K562 (cell line): ENCODE measurements at regions not wholly inside any gene's neighbourhood (a gene's known extent, or its start where the extent isn't known, plus 50 kb on each side); places are given as distances from the start of the nearest gene placed in this dataset.

Source experiments
- ATAC-seq: fragments of 200-7000 bp; cut with Tn5 transposase; 3 replicates; pipeline ENCODE4 v1.9.1; 2020; ENCODE audit warnings: moderate library complexity
- BruUV-seq: library from RNA; stranded (reverse); fragments of 400-500 nt; replicated peaks from 2 replicates; lab custom pipeline; 2021; lab: Mats Ljungman, UMichigan
- CTCF ChIA-PET: fragments of 300-600 bp; formaldehyde crosslinking; extraction: SDS; loops from one replicate; lab custom pipeline; 2021; ENCODE audit warnings: low intra/inter-chr PET ratio; lab: Yijun Ruan, JAX
- POLR2A ChIA-PET: fragments of 300-600, 350-650 bp; sonication (Branson Sonifier 250); formaldehyde crosslinking; extraction: SDS; loops from one replicate; lab custom pipeline; 2021; ENCODE audit warnings: antibody characterized with exemption, inconsistent platforms; lab: Yijun Ruan, JAX
- DNase-seq, 4 experiments: peaks; one replicate each; pipeline versions ENCODE4 v3.0.0 to v3.0.0-alpha.2; 2011 to 2018; ENCODE audit warnings: low spot score in 3 of 4, mixed read lengths in 3 of 4; ENCODE audit errors: extremely low read depth in 1 of 4
- FAIRE-seq: peaks from 2 replicates; lab custom pipeline; 2011; peaks lifted over from hg19 to GRCh38; lab: Jason Lieb, UNC
- H2AFZ ChIP-seq: 2 replicates; pipeline ENCODE4 v1.6.0; 2011; ENCODE audit warnings: low read depth, low read length, control low read depth, inconsistent platforms
- H3K27ac ChIP-seq: fragments of 200-600 bp; 3 replicates; pipeline ENCODE4 v1.8.0; 2011; ENCODE audit warnings: low read depth, mild to moderate bottlenecking, control low read depth, inconsistent platforms, low read length, moderate library complexity, mixed read lengths; ENCODE audit errors: extremely low read depth
- H3K27me3 ChIP-seq, 2 experiments: fragments of 300-600 bp in 1 of 2; 2 replicates in 1 of 2; 3 replicates in 1 of 2; pipeline versions ENCODE4 v1.6.0 to v1.8.0; 2011; ENCODE audit warnings: inconsistent platforms in 2 of 2, low read length in 2 of 2, mild to moderate bottlenecking in 1 of 2, mixed read lengths in 1 of 2, moderate library complexity in 1 of 2; ENCODE audit not compliant: control insufficient read depth in 2 of 2, insufficient read depth in 2 of 2
- H3K36me3 ChIP-seq: fragments of 300-600 bp; 3 replicates; pipeline ENCODE4 v1.8.0; 2011; ENCODE audit warnings: mild to moderate bottlenecking, low read length, inconsistent platforms; ENCODE audit not compliant: control insufficient read depth, insufficient read depth
- H3K4me1 ChIP-seq, 2 experiments: fragments of 200-600 bp in 1 of 2; replicated peaks in 1 of 2; 2 replicates in 1 of 2; 3 replicates in 1 of 2; pipeline versions ENCODE4 v1.5.1 to v1.8.0; 2011; ENCODE audit warnings: inconsistent platforms in 2 of 2, low read length in 2 of 2, mild to moderate bottlenecking in 1 of 2, mixed read lengths in 1 of 2, moderate library complexity in 1 of 2; ENCODE audit not compliant: control insufficient read depth in 2 of 2, insufficient read depth in 2 of 2
- H3K4me2 ChIP-seq: 2 replicates; pipeline ENCODE4 v1.6.1; 2011; ENCODE audit warnings: low read length, control low read depth, inconsistent platforms, mixed read lengths; ENCODE audit not compliant: insufficient read depth
- H3K4me3 ChIP-seq: fragments of 200-600 bp; sonication (generic), shearing (Covaris generic); 2 replicates; pipeline ENCODE4 v1.5.1; 2016; ENCODE audit warnings: control low read depth, inconsistent platforms
- H3K79me2 ChIP-seq: fragments of 200-600 bp; 3 replicates; pipeline ENCODE4 v1.8.0; 2011; ENCODE audit warnings: low read length, inconsistent platforms; ENCODE audit not compliant: control insufficient read depth, insufficient read depth
- H3K9ac ChIP-seq, 2 experiments: 2 replicates each; pipeline versions ENCODE4 v1.6.0 to v1.6.1; 2011; ENCODE audit warnings: low read depth in 2 of 2, low read length in 2 of 2, control low read depth in 1 of 2, inconsistent platforms in 1 of 2, mild to moderate bottlenecking in 1 of 2, mixed read lengths in 1 of 2; ENCODE audit not compliant: insufficient read depth in 1 of 2
- H3K9me1 ChIP-seq: one replicate; pipeline ENCODE4 v1.6.0; 2011; ENCODE audit warnings: inconsistent platforms, mild to moderate bottlenecking, low read length, moderate library complexity; ENCODE audit not compliant: control insufficient read depth, insufficient read depth
- H3K9me3 ChIP-seq: replicated peaks from 2 replicates; pipeline ENCODE4 v1.5.1; 2011; ENCODE audit warnings: low read depth, low read length, inconsistent platforms; ENCODE audit not compliant: control insufficient read depth, insufficient read depth
- H4K20me1 ChIP-seq: replicated peaks from 2 replicates; pipeline ENCODE4 v1.6.1; 2011; ENCODE audit warnings: low read length, inconsistent platforms, mixed read lengths; ENCODE audit not compliant: control insufficient read depth, insufficient read depth
- CHCHD3 ChIP-seq: fragments of 250-450 bp; sonication (Bioruptor Pico); IDR thresholded peaks from 2 replicates; pipeline ENCODE4 v2.1.2; 2022; ENCODE audit warnings: mild to moderate bottlenecking
- FIP1L1 ChIP-seq: fragments of 200-400 bp; formaldehyde crosslinking; IDR thresholded peaks from 2 replicates; pipeline ENCODE4 v1.6.1; 2018; ENCODE audit warnings: mild to moderate bottlenecking, low read depth, low read length; ENCODE audit not compliant: poor library complexity, severe bottlenecking
- FOXO4 ChIP-seq: fragments of 450-650 bp; formaldehyde crosslinking; IDR thresholded peaks from 2 replicates; pipeline ENCODE4 v1.4.0; 2020; ENCODE audit warnings: mild to moderate bottlenecking, moderate library complexity
- GTF2E2 ChIP-seq: fragments of 200-800 bp; sonication (Bioruptor generic); IDR thresholded peaks from 2 replicates; pipeline ENCODE4 v1.6.1; 2016; ENCODE audit warnings: missing genetic modification characterization, missing compliant biosample characterization
- ILK ChIP-seq: fragments of 450-650 bp; IDR thresholded peaks from 2 replicates; pipeline ENCODE4 v1.6.1; 2016; ENCODE audit warnings: missing genetic modification characterization, low read depth, mild to moderate bottlenecking, missing compliant biosample characterization, moderate library complexity, borderline replicate concordance
- KDM5B ChIP-seq: fragments of 200-600 bp; sonication (generic); IDR thresholded peaks from 2 replicates; pipeline ENCODE4 v1.6.1; 2012; ENCODE audit warnings: low read depth, mild to moderate bottlenecking, moderate library complexity, low read length, control low read depth, inconsistent platforms; ENCODE audit not compliant: insufficient replicate concordance
- NONO ChIP-seq, 2 experiments: fragments of 200-400 bp in 1 of 2; fragments of 450-650 bp in 1 of 2; formaldehyde crosslinking in 1 of 2; IDR thresholded peaks; 2 replicates each; pipeline ENCODE4 v1.6.1; 2017; ENCODE audit warnings: low read depth in 2 of 2, mild to moderate bottlenecking in 2 of 2, moderate library complexity in 2 of 2, low read length in 1 of 2
- POLR3A ChIP-seq: IDR thresholded peaks from 2 replicates; pipeline ENCODE4 v1.6.1; 2011; ENCODE audit warnings: borderline replicate concordance, mild to moderate bottlenecking, moderate library complexity; ENCODE audit not compliant: insufficient read length, insufficient read depth; ENCODE audit errors: extremely low read depth
- PYGO2 ChIP-seq: fragments of 450-650 bp; IDR thresholded peaks from 2 replicates; pipeline ENCODE4 v1.6.1; 2016; ENCODE audit warnings: mild to moderate bottlenecking, missing genetic modification characterization, moderate library complexity, missing compliant biosample characterization
- ZBTB43 ChIP-seq: sonication (generic); formaldehyde crosslinking; IDR thresholded peaks from 2 replicates; pipeline ENCODE4 v1.8.0; 2023; ENCODE audit warnings: mild to moderate bottlenecking, missing genetic modification reagents
- ZKSCAN1 ChIP-seq: fragments of 150-350 bp; IDR thresholded peaks from 2 replicates; pipeline ENCODE4 v1.6.1; 2016; ENCODE audit warnings: low read depth, low read length
- ZNF212 ChIP-seq: fragments of 450-650 bp; formaldehyde crosslinking; IDR thresholded peaks from 2 replicates; pipeline ENCODE4 v1.4.0; 2020; ENCODE audit warnings: mild to moderate bottlenecking
- ZNF263 ChIP-seq: sonication (generic); formaldehyde crosslinking; IDR thresholded peaks from 2 replicates; pipeline ENCODE4 v1.8.0; 2022; ENCODE audit warnings: mild to moderate bottlenecking, missing genetic modification reagents, borderline replicate concordance
- ZNF780A ChIP-seq: fragments of 250-450 bp; sonication (Bioruptor Pico); IDR thresholded peaks from 2 replicates; pipeline ENCODE4 v1.5.0; 2021; ENCODE audit warnings: mild to moderate bottlenecking
- WGBS: fragments of 100-300 bp; shearing (Covaris generic); methylation state at CpG from one replicate; pipeline ENCODE4 v1.1.6; 2016; ENCODE audit warnings: low coverage, mixed read lengths; ENCODE audit not compliant: insufficient coverage; ENCODE audit errors: missing lambda C conversion rate; 5-methylcytosine and 5-hydroxymethylcytosine counted together
- in situ Hi-C: fragments of 300-500 bp; cut with MboI; formaldehyde crosslinking; loops from 4 replicates; pipeline ENCODE4 v1.15.0; 2018; ENCODE audit warnings: inconsistent platforms, mixed read lengths
- intact Hi-C: fragments of 100-400 bp; cut with micrococcal nuclease; formaldehyde crosslinking; loops from 2 replicates; pipeline ENCODE4 v1.14.2; 2022
- TF ChIP-seq, protein P1 (sequence below): fragments of 250-450 bp; sonication (Bioruptor Pico); IDR thresholded peaks from 2 replicates; pipeline ENCODE4 v1.5.1; 2021; ENCODE audit warnings: mild to moderate bottlenecking

GRCh38 chr4:114091546-114091945 lies 112.1 kb upstream of the ARSJ start:
- Histone ChIP-seq H3K9me1 (no peaks in the 10 kb centered on the region), H3K4me2 (no peak overlapping the region), H4K20me1 (no peaks in the 10 kb centered on the region), H3K9ac (no peak overlapping the region), H3K79me2 (no peaks in the 10 kb centered on the region), H3K4me3 (no peak overlapping the region), H3K27me3 (no peaks in the 10 kb centered on the region), H3K9me3 (0 out of 2 replicates have a peak, but pooled peaks cover 2% of the 10 kb centered on the region), H2AFZ (no peak overlapping the region), H3K27ac (no peak overlapping the region), H3K36me3 (no peaks in the 10 kb centered on the region), H3K4me1 (no peaks in the 10 kb centered on the region)
- POLR2A ChIA-PET: no interaction called here
- DNase-seq (no peak), FAIRE-seq (no peak), ATAC-seq (no peak)
- in situ Hi-C loops (no loop called here), intact Hi-C loops (no loop called here)
- 0% methylated on average over 1 of the region's 1 CpG for WGBS
- CTCF ChIA-PET: no interaction called here
- BruUV-seq: no TSS peak
- TF ChIP-seq GTF2E2 (tag) (no peak), ZBTB43 (CRISPR knock-in tag) (no peak), ZKSCAN1 (no peak), FOXO4 (CRISPR knock-in tag) (no peak), POLR3A (no peak), FIP1L1 (no peak), ILK (tag) (no peak), ZNF263 (CRISPR knock-in tag) (no peak), PYGO2 (tag) (no peak), NONO (IDR thresholded peaks at IDR 0.05; ENCODE audit: low read depth in 2 of 2, low read length in 1 of 2) (no peak), KDM5B (no peak), ZNF780A (no peak), CHCHD3 (no peak), ZNF212 (no peak)
- TF ChIP-seq, protein P1, sequence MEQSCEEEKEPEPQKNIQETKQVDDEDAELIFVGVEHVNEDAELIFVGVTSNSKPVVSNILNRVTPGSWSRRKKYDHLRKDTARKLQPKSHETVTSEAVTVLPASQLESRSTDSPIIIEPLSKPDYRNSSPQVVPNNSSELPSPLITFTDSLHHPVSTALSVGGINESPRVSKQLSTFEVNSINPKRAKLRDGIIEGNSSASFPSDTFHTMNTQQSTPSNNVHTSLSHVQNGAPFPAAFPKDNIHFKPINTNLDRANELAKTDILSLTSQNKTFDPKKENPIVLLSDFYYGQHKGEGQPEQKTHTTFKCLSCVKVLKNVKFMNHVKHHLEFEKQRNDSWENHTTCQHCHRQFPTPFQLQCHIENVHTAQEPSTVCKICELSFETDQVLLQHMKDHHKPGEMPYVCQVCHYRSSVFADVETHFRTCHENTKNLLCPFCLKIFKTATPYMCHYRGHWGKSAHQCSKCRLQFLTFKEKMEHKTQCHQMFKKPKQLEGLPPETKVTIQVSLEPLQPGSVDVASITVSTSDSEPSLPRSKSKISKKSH (CRISPR knock-in tag): no peak
